Panc1 (cell line): ENCODE measurements at regions not wholly inside any gene's neighbourhood (a gene's known extent, or its start where the extent isn't known, plus 50 kb on each side); places are given as distances from the start of the nearest gene placed in this dataset.

Experiments used
- POLR2AphosphoS5 ChIP-seq: IDR thresholded peaks from 2 replicates; pipeline ENCODE4 v1.6.1; 2012; ENCODE audit warnings: mild to moderate bottlenecking, low read depth, low read length, moderate library complexity
- SIN3A ChIP-seq: IDR thresholded peaks from 2 replicates; pipeline ENCODE4 v1.6.1; 2012; ENCODE audit warnings: low read depth, mild to moderate bottlenecking, low read length, moderate library complexity, borderline replicate concordance; ENCODE audit not compliant: insufficient read depth
- TCF7L2 ChIP-seq: IDR thresholded peaks from 2 replicates; pipeline ENCODE4 v1.6.1; 2011; ENCODE audit warnings: mild to moderate bottlenecking, low read depth, low read length, inconsistent platforms
- TF ChIP-seq, protein P1 (sequence below): fragments of 450-650 bp; IDR thresholded peaks from 2 replicates; pipeline ENCODE4 v1.5.1; 2017; ENCODE audit warnings: mild to moderate bottlenecking
- TF ChIP-seq, protein P2 (sequence below), 2 experiments: IDR thresholded peaks; 2 replicates each; pipeline ENCODE4 v1.6.1; 2011 to 2012; ENCODE audit warnings: low read depth in 2 of 2, control low read depth in 1 of 2, low read length in 1 of 2, mild to moderate bottlenecking in 1 of 2, moderate library complexity in 1 of 2; ENCODE audit not compliant: insufficient read depth in 1 of 2

DNA sequence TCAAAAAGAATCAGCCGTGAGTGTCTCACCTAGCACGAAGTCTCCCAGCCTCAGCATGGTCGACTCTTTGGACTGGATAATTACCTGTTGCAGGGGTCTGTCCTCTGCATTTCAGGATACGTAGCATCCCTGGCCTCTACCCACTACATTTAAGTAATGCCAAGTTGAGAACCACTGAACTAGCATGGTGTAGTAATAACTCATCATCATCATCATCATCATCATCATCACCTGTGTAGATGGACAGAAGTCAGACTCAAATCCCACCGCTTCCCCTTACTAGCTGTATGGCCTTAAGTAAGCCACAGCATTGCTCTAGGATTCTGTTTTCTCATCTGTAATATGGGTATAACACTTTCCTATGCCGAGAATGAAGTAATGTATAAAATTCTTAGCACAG lies 373.1 kb upstream of the XYLT1 start:
- TF ChIP-seq, protein P1, sequence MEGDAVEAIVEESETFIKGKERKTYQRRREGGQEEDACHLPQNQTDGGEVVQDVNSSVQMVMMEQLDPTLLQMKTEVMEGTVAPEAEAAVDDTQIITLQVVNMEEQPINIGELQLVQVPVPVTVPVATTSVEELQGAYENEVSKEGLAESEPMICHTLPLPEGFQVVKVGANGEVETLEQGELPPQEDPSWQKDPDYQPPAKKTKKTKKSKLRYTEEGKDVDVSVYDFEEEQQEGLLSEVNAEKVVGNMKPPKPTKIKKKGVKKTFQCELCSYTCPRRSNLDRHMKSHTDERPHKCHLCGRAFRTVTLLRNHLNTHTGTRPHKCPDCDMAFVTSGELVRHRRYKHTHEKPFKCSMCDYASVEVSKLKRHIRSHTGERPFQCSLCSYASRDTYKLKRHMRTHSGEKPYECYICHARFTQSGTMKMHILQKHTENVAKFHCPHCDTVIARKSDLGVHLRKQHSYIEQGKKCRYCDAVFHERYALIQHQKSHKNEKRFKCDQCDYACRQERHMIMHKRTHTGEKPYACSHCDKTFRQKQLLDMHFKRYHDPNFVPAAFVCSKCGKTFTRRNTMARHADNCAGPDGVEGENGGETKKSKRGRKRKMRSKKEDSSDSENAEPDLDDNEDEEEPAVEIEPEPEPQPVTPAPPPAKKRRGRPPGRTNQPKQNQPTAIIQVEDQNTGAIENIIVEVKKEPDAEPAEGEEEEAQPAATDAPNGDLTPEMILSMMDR = no peak
- TF ChIP-seq, protein P2, sequence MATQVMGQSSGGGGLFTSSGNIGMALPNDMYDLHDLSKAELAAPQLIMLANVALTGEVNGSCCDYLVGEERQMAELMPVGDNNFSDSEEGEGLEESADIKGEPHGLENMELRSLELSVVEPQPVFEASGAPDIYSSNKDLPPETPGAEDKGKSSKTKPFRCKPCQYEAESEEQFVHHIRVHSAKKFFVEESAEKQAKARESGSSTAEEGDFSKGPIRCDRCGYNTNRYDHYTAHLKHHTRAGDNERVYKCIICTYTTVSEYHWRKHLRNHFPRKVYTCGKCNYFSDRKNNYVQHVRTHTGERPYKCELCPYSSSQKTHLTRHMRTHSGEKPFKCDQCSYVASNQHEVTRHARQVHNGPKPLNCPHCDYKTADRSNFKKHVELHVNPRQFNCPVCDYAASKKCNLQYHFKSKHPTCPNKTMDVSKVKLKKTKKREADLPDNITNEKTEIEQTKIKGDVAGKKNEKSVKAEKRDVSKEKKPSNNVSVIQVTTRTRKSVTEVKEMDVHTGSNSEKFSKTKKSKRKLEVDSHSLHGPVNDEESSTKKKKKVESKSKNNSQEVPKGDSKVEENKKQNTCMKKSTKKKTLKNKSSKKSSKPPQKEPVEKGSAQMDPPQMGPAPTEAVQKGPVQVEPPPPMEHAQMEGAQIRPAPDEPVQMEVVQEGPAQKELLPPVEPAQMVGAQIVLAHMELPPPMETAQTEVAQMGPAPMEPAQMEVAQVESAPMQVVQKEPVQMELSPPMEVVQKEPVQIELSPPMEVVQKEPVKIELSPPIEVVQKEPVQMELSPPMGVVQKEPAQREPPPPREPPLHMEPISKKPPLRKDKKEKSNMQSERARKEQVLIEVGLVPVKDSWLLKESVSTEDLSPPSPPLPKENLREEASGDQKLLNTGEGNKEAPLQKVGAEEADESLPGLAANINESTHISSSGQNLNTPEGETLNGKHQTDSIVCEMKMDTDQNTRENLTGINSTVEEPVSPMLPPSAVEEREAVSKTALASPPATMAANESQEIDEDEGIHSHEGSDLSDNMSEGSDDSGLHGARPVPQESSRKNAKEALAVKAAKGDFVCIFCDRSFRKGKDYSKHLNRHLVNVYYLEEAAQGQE (IDR thresholded peaks at IDR 0.05; ENCODE audit: insufficient read depth in 1 of 2, low read depth in 2 of 2, low read length in 1 of 2) = no peak
- TF ChIP-seq POLR2AphosphoS5 = no peak
- TF ChIP-seq TCF7L2 = no peak
- TF ChIP-seq SIN3A = no peak
